Progenitor cell of endocrine pancreas (in vitro differentiated cells): ENCODE measurements at regions not wholly inside any gene's neighbourhood (a gene's known extent, or its start where the extent isn't known, plus 50 kb on each side); places are given as distances from the start of the nearest gene placed in this dataset.
"Not testable (repeated sequence)": the region's sequence is repeated elsewhere in the genome, so short reads cannot be mapped to it uniquely, and the experiment has no call there.

ENCODE experiments used
- DNase-seq: peaks from one replicate; pipeline ENCODE4 v3.0.0; 2021; ENCODE audit warnings: low spot score; ENCODE audit not compliant: unreplicated experiment
- H3K27ac Mint-ChIP-seq: 2 replicates; pipeline ENCODE4 v1.8.0; 2021; ENCODE audit warnings: mild to moderate bottlenecking, moderate library complexity, mixed read lengths
- H3K27me3 Mint-ChIP-seq: 2 replicates; pipeline ENCODE4 v1.8.0; 2021; ENCODE audit warnings: mixed read lengths
- H3K36me3 Mint-ChIP-seq: 2 replicates; pipeline ENCODE4 v1.8.0; 2022; ENCODE audit warnings: mixed read lengths; ENCODE audit not compliant: insufficient read depth
- H3K4me1 Mint-ChIP-seq: 2 replicates; pipeline ENCODE4 v1.8.0; 2021; ENCODE audit warnings: low read depth, mixed read lengths
- H3K4me3 Mint-ChIP-seq: 2 replicates; pipeline ENCODE4 v1.8.0; 2021; ENCODE audit warnings: low read depth, mild to moderate bottlenecking, moderate library complexity, mixed read lengths
- H3K9me3 Mint-ChIP-seq: 2 replicates; pipeline ENCODE4 v1.8.0; 2021; ENCODE audit warnings: low read depth, mixed read lengths
- TF ChIP-seq, protein P1 (sequence below): fragments of 200-600 bp; sonication (generic); IDR thresholded peaks from one replicate; pipeline ENCODE4 v1.5.0; 2021; ENCODE audit warnings: antibody characterized with exemption, mild to moderate bottlenecking; ENCODE audit not compliant: unreplicated experiment

DNA sequence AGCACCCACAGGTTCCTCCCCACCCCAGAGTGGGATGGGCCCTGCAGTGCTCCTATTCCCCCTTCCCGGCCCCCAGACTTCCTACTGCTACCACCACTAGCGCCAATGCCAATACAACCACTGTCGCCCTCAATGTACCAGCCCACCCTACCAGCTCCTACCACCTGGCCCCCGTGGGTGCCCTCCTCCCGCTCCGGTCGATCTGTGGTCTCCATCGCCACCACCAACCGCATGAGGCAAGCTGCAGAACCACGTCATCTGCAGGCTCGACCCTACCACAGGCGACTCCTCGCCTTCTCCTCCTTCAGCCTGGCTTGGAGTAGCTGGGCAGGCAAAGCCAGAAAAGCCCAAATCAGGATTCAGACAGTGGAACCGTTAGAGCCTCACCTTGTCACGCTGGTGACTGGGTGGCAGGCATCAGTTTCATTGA lies 179.3 kb downstream of the POTEB3 start:
- Mint-ChIP-seq H3K4me1 (no peaks in the 10 kb centered on the region), H3K9me3 (peaks cover 63% of the 10 kb centered on the region), H3K36me3 (peaks cover 14% of the 10 kb centered on the region)

DNA sequence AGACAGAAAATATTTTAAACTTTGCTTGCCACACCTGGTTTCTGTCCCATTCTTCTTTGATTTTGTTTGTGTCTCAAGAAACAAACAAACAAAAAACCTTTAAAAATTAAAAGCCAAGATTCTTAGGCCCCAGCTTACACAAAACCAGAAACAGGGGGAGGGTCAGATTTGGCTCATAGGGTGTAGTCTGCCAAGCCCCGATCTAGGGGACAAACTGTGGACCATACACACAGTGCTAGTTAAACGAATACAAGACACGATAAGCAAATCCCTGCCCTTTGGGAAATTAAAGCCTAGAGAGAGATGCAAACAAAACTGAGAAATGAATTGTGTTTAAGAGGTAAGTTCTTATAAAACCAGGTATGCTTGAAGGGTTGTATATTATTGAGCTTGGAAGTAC lies 181.7 kb downstream of the POTEB3 start:
- H3K36me3 Mint-ChIP-seq, result peaks cover 14% of the 10 kb centered on the region
- not testable (repeated sequence) for H3K4me1 Mint-ChIP-seq, H3K4me3 Mint-ChIP-seq, H3K27me3 Mint-ChIP-seq, DNase-seq, H3K27ac Mint-ChIP-seq
- peaks cover 53% of the 10 kb centered on the region for H3K9me3 Mint-ChIP-seq

More for the DNA sequence above, 179.3 kb downstream of the POTEB3 start:
- Mint-ChIP-seq H3K27ac (no peak overlapping the region), H3K4me3 (no peak overlapping the region), H3K27me3 (no peaks in the 10 kb centered on the region)
- peak; percentile 19 for DNase-seq
- TF ChIP-seq, protein P1, sequence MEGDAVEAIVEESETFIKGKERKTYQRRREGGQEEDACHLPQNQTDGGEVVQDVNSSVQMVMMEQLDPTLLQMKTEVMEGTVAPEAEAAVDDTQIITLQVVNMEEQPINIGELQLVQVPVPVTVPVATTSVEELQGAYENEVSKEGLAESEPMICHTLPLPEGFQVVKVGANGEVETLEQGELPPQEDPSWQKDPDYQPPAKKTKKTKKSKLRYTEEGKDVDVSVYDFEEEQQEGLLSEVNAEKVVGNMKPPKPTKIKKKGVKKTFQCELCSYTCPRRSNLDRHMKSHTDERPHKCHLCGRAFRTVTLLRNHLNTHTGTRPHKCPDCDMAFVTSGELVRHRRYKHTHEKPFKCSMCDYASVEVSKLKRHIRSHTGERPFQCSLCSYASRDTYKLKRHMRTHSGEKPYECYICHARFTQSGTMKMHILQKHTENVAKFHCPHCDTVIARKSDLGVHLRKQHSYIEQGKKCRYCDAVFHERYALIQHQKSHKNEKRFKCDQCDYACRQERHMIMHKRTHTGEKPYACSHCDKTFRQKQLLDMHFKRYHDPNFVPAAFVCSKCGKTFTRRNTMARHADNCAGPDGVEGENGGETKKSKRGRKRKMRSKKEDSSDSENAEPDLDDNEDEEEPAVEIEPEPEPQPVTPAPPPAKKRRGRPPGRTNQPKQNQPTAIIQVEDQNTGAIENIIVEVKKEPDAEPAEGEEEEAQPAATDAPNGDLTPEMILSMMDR, result no peak

DNA sequence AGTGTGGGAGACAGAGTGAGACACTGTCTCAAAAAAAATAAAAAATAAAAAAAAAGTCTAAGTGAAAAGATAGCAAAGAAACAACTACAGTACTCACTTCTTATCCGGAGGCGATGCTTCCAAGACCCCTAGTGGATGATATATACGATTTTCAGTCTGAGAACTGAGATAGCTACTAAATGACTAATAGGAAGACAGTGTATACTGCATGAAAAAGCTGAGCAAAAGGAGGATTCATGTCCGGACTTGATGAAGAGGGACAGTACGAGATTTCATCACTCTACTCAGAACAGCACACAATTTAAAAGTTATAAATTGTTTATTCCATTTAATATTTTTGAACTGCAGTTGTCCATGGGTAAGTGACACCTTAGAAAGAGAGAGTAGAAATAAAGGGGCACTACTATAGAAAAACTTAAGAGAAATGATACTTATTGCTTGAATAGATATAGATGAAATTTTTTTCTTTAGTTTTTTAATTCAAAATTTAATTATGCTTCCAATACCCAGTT lies 190.7 kb downstream of the POTEB3 start:
- not testable (repeated sequence) for DNase-seq, H3K4me3 Mint-ChIP-seq, H3K36me3 Mint-ChIP-seq, H3K4me1 Mint-ChIP-seq, H3K27ac Mint-ChIP-seq, H3K27me3 Mint-ChIP-seq
- H3K9me3 Mint-ChIP-seq, result peaks cover 22% of the 10 kb centered on the region
